ENCODE measurements at regions not wholly inside any gene's neighbourhood (a gene's known extent, or its start where the extent isn't known, plus 50 kb on each side); places are given as distances from the start of the nearest gene placed in this dataset.

GRCh38 chr1:112309499-112309898 lies 86.5 kb upstream of the CTTNBP2NL start:
- H3K27ac ChIP-seq (ENCODE audit: low read depth), result no peak overlapping the region
- no peaks in the 10 kb centered on the region for H3F3A ChIP-seq (replicated peaks; ENCODE audit: low read depth)
- H3K4me2 ChIP-seq, result no peak overlapping the region
- Mint-ChIP-seq H3K27ac (no peak overlapping the region), H3K27me3 (ENCODE audit: insufficient read depth, low read depth, poor library complexity) (peaks cover 4% of the 10 kb centered on the region), H3K9me3 (no peaks in the 10 kb centered on the region), H3K4me1 (peaks cover 13% of the 10 kb centered on the region), H3K36me3 (ENCODE audit: low read depth) (no peaks in the 10 kb centered on the region), H3K4me3 (no peak overlapping the region)
- TF ChIP-seq EZH2 (IDR thresholded peaks at IDR 0.05; ENCODE audit: low read depth, unreplicated experiment) (no peak), JUNB (IDR thresholded peaks at IDR 0.05; ENCODE audit: unreplicated experiment) (no peak), ETS1 (IDR thresholded peaks at IDR 0.05) (no peak), STAT1 (IDR thresholded peaks at IDR 0.05; ENCODE audit: unreplicated experiment) (no peak), POLR2AphosphoS5 (IDR thresholded peaks at IDR 0.05; ENCODE audit: low read depth) (no peak), NANOG (IDR thresholded peaks at IDR 0.05; ENCODE audit: borderline replicate concordance) (no peak), ZNF462 (CRISPR knock-in tag; IDR thresholded peaks at IDR 0.05) (no peak), CREB1 (CRISPR knock-in tag; IDR thresholded peaks at IDR 0.05; ENCODE audit: low read depth) (no peak), EZH2phosphoT487 (IDR thresholded peaks at IDR 0.05; ENCODE audit: unreplicated experiment) (no peak)
- TF ChIP-seq, protein P1, sequence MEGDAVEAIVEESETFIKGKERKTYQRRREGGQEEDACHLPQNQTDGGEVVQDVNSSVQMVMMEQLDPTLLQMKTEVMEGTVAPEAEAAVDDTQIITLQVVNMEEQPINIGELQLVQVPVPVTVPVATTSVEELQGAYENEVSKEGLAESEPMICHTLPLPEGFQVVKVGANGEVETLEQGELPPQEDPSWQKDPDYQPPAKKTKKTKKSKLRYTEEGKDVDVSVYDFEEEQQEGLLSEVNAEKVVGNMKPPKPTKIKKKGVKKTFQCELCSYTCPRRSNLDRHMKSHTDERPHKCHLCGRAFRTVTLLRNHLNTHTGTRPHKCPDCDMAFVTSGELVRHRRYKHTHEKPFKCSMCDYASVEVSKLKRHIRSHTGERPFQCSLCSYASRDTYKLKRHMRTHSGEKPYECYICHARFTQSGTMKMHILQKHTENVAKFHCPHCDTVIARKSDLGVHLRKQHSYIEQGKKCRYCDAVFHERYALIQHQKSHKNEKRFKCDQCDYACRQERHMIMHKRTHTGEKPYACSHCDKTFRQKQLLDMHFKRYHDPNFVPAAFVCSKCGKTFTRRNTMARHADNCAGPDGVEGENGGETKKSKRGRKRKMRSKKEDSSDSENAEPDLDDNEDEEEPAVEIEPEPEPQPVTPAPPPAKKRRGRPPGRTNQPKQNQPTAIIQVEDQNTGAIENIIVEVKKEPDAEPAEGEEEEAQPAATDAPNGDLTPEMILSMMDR (conservative IDR thresholded peaks at IDR 0.05; ENCODE audit: low read depth in 2 of 2), result no peak
- TF ChIP-seq, protein P2, sequence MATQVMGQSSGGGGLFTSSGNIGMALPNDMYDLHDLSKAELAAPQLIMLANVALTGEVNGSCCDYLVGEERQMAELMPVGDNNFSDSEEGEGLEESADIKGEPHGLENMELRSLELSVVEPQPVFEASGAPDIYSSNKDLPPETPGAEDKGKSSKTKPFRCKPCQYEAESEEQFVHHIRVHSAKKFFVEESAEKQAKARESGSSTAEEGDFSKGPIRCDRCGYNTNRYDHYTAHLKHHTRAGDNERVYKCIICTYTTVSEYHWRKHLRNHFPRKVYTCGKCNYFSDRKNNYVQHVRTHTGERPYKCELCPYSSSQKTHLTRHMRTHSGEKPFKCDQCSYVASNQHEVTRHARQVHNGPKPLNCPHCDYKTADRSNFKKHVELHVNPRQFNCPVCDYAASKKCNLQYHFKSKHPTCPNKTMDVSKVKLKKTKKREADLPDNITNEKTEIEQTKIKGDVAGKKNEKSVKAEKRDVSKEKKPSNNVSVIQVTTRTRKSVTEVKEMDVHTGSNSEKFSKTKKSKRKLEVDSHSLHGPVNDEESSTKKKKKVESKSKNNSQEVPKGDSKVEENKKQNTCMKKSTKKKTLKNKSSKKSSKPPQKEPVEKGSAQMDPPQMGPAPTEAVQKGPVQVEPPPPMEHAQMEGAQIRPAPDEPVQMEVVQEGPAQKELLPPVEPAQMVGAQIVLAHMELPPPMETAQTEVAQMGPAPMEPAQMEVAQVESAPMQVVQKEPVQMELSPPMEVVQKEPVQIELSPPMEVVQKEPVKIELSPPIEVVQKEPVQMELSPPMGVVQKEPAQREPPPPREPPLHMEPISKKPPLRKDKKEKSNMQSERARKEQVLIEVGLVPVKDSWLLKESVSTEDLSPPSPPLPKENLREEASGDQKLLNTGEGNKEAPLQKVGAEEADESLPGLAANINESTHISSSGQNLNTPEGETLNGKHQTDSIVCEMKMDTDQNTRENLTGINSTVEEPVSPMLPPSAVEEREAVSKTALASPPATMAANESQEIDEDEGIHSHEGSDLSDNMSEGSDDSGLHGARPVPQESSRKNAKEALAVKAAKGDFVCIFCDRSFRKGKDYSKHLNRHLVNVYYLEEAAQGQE (IDR thresholded peaks at IDR 0.05; ENCODE audit: unreplicated experiment), result no peak
- no peak overlapping the region for H2AFZ ChIP-seq
- H4K20me1 ChIP-seq (replicated peaks; ENCODE audit: insufficient read depth), result no peaks in the 10 kb centered on the region
- H3K79me2 ChIP-seq (replicated peaks; ENCODE audit: insufficient read depth), result no peaks in the 10 kb centered on the region
- no peak for DNase-seq (ENCODE audit: low spot score)
- H3K4me3 ChIP-seq, result no peak overlapping the region
- no peaks in the 10 kb centered on the region for H3K27me3 ChIP-seq (ENCODE audit: insufficient read depth)
- no peak for ATAC-seq
- no peaks in the 10 kb centered on the region for H3K36me3 ChIP-seq (ENCODE audit: insufficient read depth)
- H3K9me2 ChIP-seq (ENCODE audit: insufficient read depth), result peaks cover 4% of the 10 kb centered on the region; the same call in 1 of the 2 replicates
- peaks cover 13% of the 10 kb centered on the region; the same call in 1 of the 2 replicates for H3K4me1 ChIP-seq (ENCODE audit: insufficient read depth)
